Liver (tissue), 3 donors: ENCODE measurements at regions not wholly inside any gene's neighbourhood (a gene's known extent, or its start where the extent isn't known, plus 50 kb on each side); places are given as distances from the start of the nearest gene placed in this dataset.

ENCODE experiments used
- GABPA ChIP-seq, 2 donors: IDR thresholded peaks in 1 of 2; conservative IDR thresholded peaks in 1 of 2; 2 replicates each; pipeline ENCODE4 v1.6.1; 2016; ENCODE audit warnings: antibody characterized with exemption in 2 of 2, mild to moderate bottlenecking in 1 of 2, moderate library complexity in 1 of 2
- HNF4A ChIP-seq, 2 donors: conservative IDR thresholded peaks; 2 replicates each; pipeline ENCODE4 v1.6.1; 2016; ENCODE audit warnings: antibody characterized with exemption in 2 of 2, mild to moderate bottlenecking in 2 of 2
- JUND ChIP-seq, 2 donors: IDR thresholded peaks; 2 replicates each; pipeline ENCODE4 v1.6.1; 2016; ENCODE audit warnings: antibody characterized with exemption in 2 of 2
- RAD21 ChIP-seq, 2 donors: IDR thresholded peaks; 2 replicates each; pipeline ENCODE4 v1.6.1; 2016; ENCODE audit warnings: antibody characterized with exemption in 2 of 2, mild to moderate bottlenecking in 2 of 2
- RXRA ChIP-seq, 2 donors: IDR thresholded peaks; 2 replicates each; pipeline ENCODE4 v1.6.1; 2017 to 2018; ENCODE audit warnings: antibody characterized with exemption in 2 of 2, mild to moderate bottlenecking in 1 of 2
- SP1 ChIP-seq: IDR thresholded peaks from 2 replicates; pipeline ENCODE4 v1.6.1; 2018; ENCODE audit warnings: antibody characterized with exemption, mild to moderate bottlenecking
- TAF1 ChIP-seq: conservative IDR thresholded peaks from 2 replicates; pipeline ENCODE4 v1.6.1; 2016; ENCODE audit warnings: antibody characterized with exemption, mild to moderate bottlenecking
- YY1 ChIP-seq: IDR thresholded peaks from 2 replicates; pipeline ENCODE4 v1.6.1; 2016; ENCODE audit warnings: antibody characterized with exemption, mild to moderate bottlenecking
- TF ChIP-seq, protein P1 (sequence below): fragments of 150-350 bp; IDR thresholded peaks from 2 replicates; pipeline ENCODE4 v1.5.1; 2017; ENCODE audit warnings: improper control_type of control experiment, low read depth, low read length; ENCODE audit not compliant: missing input control
- TF ChIP-seq, protein P2 (sequence below): IDR thresholded peaks from 2 replicates; pipeline ENCODE4 v1.6.1; 2016; ENCODE audit warnings: antibody characterized with exemption
- TF ChIP-seq, protein P3 (sequence below): IDR thresholded peaks from 2 replicates; pipeline ENCODE4 v1.6.1; 2016; ENCODE audit warnings: antibody characterized with exemption, mild to moderate bottlenecking
- TF ChIP-seq, protein P4 (sequence below): IDR thresholded peaks from 2 replicates; pipeline ENCODE4 v1.6.1; 2016; ENCODE audit warnings: antibody characterized with exemption
- TF ChIP-seq, protein P5 (sequence below): IDR thresholded peaks from 2 replicates; pipeline ENCODE4 v1.6.1; 2016; ENCODE audit warnings: antibody characterized with exemption
- donor health status: healthy.
- donor health status: healthy.

DNA sequence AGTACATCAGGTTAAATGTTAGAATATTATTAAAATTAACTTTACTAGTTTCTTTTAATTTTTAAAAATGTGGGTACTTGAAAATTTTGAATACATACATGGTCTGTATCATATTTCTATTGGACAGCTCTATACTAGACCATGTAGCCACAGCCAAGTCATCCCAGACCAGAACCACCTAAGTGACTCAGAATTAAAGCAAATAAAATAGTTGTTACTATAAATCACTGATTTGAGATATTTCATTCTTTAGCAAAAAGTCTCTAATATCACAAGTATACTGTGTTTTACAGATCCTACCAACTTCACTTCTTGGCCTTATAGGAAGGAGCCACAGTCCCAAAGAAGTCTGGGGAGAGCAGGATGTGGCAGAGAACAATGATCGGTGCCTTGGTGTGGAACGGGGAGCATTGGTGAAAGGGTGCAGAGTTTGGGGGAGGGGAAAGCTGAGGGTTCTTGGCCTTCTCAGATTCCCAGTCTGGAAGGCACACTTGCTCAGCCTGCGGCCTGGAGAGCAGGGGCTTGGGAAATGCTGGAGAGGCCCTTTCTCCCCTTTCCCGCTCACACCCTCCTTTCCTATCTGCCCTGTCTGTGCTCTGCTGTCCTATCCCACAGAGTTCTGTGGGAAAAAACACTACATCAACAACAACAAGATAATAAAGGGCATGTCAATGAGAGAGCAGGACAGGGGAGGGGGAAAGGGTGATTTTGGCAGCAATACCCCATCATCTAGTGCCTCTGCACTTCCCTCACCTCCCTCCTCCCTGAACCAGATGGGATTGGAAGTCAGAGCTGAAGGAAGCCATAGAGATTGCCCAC is 122.1 kb downstream of the NGF start:
- TF ChIP-seq, protein P1, sequence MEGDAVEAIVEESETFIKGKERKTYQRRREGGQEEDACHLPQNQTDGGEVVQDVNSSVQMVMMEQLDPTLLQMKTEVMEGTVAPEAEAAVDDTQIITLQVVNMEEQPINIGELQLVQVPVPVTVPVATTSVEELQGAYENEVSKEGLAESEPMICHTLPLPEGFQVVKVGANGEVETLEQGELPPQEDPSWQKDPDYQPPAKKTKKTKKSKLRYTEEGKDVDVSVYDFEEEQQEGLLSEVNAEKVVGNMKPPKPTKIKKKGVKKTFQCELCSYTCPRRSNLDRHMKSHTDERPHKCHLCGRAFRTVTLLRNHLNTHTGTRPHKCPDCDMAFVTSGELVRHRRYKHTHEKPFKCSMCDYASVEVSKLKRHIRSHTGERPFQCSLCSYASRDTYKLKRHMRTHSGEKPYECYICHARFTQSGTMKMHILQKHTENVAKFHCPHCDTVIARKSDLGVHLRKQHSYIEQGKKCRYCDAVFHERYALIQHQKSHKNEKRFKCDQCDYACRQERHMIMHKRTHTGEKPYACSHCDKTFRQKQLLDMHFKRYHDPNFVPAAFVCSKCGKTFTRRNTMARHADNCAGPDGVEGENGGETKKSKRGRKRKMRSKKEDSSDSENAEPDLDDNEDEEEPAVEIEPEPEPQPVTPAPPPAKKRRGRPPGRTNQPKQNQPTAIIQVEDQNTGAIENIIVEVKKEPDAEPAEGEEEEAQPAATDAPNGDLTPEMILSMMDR = no peak
- TF ChIP-seq, protein P2, sequence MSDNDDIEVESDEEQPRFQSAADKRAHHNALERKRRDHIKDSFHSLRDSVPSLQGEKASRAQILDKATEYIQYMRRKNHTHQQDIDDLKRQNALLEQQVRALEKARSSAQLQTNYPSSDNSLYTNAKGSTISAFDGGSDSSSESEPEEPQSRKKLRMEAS = no peak
- no peak for TF ChIP-seq GABPA (IDR thresholded peaks at IDR 0.05 in 1 of 2, conservative IDR thresholded peaks at IDR 0.05 in 1 of 2)
- TF ChIP-seq, protein P3, sequence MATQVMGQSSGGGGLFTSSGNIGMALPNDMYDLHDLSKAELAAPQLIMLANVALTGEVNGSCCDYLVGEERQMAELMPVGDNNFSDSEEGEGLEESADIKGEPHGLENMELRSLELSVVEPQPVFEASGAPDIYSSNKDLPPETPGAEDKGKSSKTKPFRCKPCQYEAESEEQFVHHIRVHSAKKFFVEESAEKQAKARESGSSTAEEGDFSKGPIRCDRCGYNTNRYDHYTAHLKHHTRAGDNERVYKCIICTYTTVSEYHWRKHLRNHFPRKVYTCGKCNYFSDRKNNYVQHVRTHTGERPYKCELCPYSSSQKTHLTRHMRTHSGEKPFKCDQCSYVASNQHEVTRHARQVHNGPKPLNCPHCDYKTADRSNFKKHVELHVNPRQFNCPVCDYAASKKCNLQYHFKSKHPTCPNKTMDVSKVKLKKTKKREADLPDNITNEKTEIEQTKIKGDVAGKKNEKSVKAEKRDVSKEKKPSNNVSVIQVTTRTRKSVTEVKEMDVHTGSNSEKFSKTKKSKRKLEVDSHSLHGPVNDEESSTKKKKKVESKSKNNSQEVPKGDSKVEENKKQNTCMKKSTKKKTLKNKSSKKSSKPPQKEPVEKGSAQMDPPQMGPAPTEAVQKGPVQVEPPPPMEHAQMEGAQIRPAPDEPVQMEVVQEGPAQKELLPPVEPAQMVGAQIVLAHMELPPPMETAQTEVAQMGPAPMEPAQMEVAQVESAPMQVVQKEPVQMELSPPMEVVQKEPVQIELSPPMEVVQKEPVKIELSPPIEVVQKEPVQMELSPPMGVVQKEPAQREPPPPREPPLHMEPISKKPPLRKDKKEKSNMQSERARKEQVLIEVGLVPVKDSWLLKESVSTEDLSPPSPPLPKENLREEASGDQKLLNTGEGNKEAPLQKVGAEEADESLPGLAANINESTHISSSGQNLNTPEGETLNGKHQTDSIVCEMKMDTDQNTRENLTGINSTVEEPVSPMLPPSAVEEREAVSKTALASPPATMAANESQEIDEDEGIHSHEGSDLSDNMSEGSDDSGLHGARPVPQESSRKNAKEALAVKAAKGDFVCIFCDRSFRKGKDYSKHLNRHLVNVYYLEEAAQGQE = no peak
- TF ChIP-seq YY1 = no peak
- no peak for TF ChIP-seq JUND (IDR thresholded peaks at IDR 0.05)
- TF ChIP-seq HNF4A (conservative IDR thresholded peaks at IDR 0.05) = no peak
- no peak for TF ChIP-seq RXRA (IDR thresholded peaks at IDR 0.05)
- TF ChIP-seq TAF1 = no peak
- no peak for TF ChIP-seq RAD21 (IDR thresholded peaks at IDR 0.05)
- TF ChIP-seq, protein P4, sequence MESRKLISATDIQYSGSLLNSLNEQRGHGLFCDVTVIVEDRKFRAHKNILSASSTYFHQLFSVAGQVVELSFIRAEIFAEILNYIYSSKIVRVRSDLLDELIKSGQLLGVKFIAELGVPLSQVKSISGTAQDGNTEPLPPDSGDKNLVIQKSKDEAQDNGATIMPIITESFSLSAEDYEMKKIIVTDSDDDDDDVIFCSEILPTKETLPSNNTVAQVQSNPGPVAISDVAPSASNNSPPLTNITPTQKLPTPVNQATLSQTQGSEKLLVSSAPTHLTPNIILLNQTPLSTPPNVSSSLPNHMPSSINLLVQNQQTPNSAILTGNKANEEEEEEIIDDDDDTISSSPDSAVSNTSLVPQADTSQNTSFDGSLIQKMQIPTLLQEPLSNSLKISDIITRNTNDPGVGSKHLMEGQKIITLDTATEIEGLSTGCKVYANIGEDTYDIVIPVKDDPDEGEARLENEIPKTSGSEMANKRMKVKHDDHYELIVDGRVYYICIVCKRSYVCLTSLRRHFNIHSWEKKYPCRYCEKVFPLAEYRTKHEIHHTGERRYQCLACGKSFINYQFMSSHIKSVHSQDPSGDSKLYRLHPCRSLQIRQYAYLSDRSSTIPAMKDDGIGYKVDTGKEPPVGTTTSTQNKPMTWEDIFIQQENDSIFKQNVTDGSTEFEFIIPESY = no peak
- TF ChIP-seq, protein P5, sequence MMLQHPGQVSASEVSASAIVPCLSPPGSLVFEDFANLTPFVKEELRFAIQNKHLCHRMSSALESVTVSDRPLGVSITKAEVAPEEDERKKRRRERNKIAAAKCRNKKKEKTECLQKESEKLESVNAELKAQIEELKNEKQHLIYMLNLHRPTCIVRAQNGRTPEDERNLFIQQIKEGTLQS = no peak
- no peak for TF ChIP-seq SP1
